ENCODE measurements at regions not wholly inside any gene's neighbourhood (a gene's known extent, or its start where the extent isn't known, plus 50 kb on each side); places are given as distances from the start of the nearest gene placed in this dataset.

DNA sequence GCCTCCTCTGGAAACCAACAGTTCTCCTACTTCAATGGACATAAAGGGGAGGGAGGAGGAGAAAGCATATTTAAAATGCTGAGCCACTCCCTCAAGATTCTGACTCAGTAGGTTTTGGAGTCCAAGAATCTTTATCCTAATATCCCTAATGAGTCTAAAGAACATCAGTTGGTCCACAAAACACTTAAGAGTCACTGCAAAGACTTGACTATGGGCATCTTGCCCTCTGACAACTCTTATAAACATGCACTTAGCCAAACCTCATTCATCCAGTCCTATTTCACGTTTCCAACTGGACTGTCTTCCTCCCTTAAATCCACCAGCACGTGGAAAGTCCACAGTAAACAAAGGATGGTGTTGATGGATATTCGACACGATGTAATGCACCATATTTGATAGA, 172.5 kb downstream of the FAM114A2 start:
- DNase-seq (ENCODE audit: low spot score) = no peak
- no peak overlapping the region for H3K27ac ChIP-seq (ENCODE audit: extremely low read length, insufficient read depth, low read length)
- WGBS (ENCODE audit: low lambda C conversion rate) = 0% methylated on average over 3 of the region's 4 CpGs
- no peak overlapping the region for H3K4me3 ChIP-seq (replicated peaks in 1 of 3; ENCODE audit: insufficient read depth in 1 of 3, low read depth in 2 of 3, low read length in 3 of 3)
- BruUV-seq (replicated peaks) = no TSS peak
- no peak for ATAC-seq
- no peaks in the 10 kb centered on the region for H3K27me3 ChIP-seq (ENCODE audit: control insufficient read depth in 1 of 2, insufficient read depth in 2 of 2, low read length in 2 of 2)
- intact Hi-C loops (cut with micrococcal nuclease; ENCODE audit: unreplicated experiment) = no loop called here
- no peak for FAIRE-seq
- no peak for TF ChIP-seq SNAPC2 (CRISPR knock-in tag; IDR thresholded peaks at IDR 0.05)
- TF ChIP-seq ZNF768 (CRISPR knock-in tag; IDR thresholded peaks at IDR 0.05) = no peak
- TF ChIP-seq NFKBIZ (CRISPR knock-in tag; IDR thresholded peaks at IDR 0.05) = no peak
- no peak for TF ChIP-seq MTERF4 (CRISPR knock-in tag; IDR thresholded peaks at IDR 0.05)
- TF ChIP-seq, protein P1, sequence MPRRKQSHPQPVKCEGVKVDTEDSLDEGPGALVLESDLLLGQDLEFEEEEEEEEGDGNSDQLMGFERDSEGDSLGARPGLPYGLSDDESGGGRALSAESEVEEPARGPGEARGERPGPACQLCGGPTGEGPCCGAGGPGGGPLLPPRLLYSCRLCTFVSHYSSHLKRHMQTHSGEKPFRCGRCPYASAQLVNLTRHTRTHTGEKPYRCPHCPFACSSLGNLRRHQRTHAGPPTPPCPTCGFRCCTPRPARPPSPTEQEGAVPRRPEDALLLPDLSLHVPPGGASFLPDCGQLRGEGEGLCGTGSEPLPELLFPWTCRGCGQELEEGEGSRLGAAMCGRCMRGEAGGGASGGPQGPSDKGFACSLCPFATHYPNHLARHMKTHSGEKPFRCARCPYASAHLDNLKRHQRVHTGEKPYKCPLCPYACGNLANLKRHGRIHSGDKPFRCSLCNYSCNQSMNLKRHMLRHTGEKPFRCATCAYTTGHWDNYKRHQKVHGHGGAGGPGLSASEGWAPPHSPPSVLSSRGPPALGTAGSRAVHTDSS (CRISPR knock-in tag; conservative IDR thresholded peaks at IDR 0.05) = no peak
- no peak for TF ChIP-seq MTF1 (CRISPR knock-in tag; IDR thresholded peaks at IDR 0.05)
- no peaks in the 10 kb centered on the region for H3K79me2 ChIP-seq (ENCODE audit: insufficient read depth, low read length)
- CTCF ChIA-PET (ENCODE audit: low intra/inter-chr PET ratio, low total read pairs) = no interaction called here
- H3K4me2 ChIP-seq (ENCODE audit: low read depth, low read length) = no peak overlapping the region
- in situ Hi-C loops (cut with HindIII; ENCODE audit: extremely low pct_ligation_motif_present, low pct_unique_long_range_greater_than_20kb) = no loop called here
- no peak overlapping the region for H2AFZ ChIP-seq (ENCODE audit: low read length)
- H3K4me1 ChIP-seq (ENCODE audit: insufficient read depth, low read length) = no peaks in the 10 kb centered on the region
- H3K9me3 ChIP-seq (ENCODE audit: low read length) = no peaks in the 10 kb centered on the region
- no peaks in the 10 kb centered on the region for H4K20me1 ChIP-seq (ENCODE audit: insufficient read depth, low read length)
- H3K36me3 ChIP-seq (replicated peaks in 1 of 2; ENCODE audit: control insufficient read depth in 1 of 2, insufficient read depth in 2 of 2, low read length in 2 of 2) = no peaks in the 10 kb centered on the region
- H3K9ac ChIP-seq (ENCODE audit: insufficient read depth, low read depth, low read length) = no peak overlapping the region
- POLR2A ChIA-PET = no interaction called here

- ATAC-seq (no peak), FAIRE-seq (no peak), DNase-seq (ENCODE audit: low spot score) (no peak)
- Histone ChIP-seq H3K9ac (ENCODE audit: insufficient read depth, low read depth, low read length) (no peak overlapping the region), H3K79me2 (ENCODE audit: insufficient read depth, low read length) (no peaks in the 10 kb centered on the region), H3K27me3 (ENCODE audit: control insufficient read depth in 1 of 2, insufficient read depth in 2 of 2, low read length in 2 of 2) (no peaks in the 10 kb centered on the region), H3K36me3 (replicated peaks in 1 of 2; ENCODE audit: control insufficient read depth in 1 of 2, insufficient read depth in 2 of 2, low read length in 2 of 2) (no peaks in the 10 kb centered on the region), H3K4me3 (replicated peaks in 1 of 3; ENCODE audit: insufficient read depth in 1 of 3, low read depth in 2 of 3, low read length in 3 of 3) (no peak overlapping the region), H3K9me3 (ENCODE audit: low read length) (no peaks in the 10 kb centered on the region), H2AFZ (ENCODE audit: low read length) (no peak overlapping the region), H3K27ac (ENCODE audit: extremely low read length, insufficient read depth, low read length) (no peak overlapping the region), H4K20me1 (ENCODE audit: insufficient read depth, low read length) (no peaks in the 10 kb centered on the region), H3K4me2 (ENCODE audit: low read depth, low read length) (no peak overlapping the region), H3K4me1 (ENCODE audit: insufficient read depth, low read length) (no peaks in the 10 kb centered on the region)
- in situ Hi-C loops (cut with HindIII; ENCODE audit: extremely low pct_ligation_motif_present, low pct_unique_long_range_greater_than_20kb) (no loop called here), intact Hi-C loops (cut with micrococcal nuclease; ENCODE audit: unreplicated experiment) (no loop called here)
- CTCF ChIA-PET (ENCODE audit: low intra/inter-chr PET ratio, low total read pairs) = no interaction called here
- no peak for TF ChIP-seq ZNF800 (CRISPR knock-in tag; IDR thresholded peaks at IDR 0.05)
- TF ChIP-seq PHF21A (CRISPR knock-in tag; IDR thresholded peaks at IDR 0.05) = no peak
- no peak for TF ChIP-seq ZBTB46 (CRISPR knock-in tag; IDR thresholded peaks at IDR 0.05; ENCODE audit: borderline replicate concordance)
- TF ChIP-seq HNF4G (IDR thresholded peaks at IDR 0.05; ENCODE audit: borderline replicate concordance, low read depth, low read length) = no peak
- TF ChIP-seq HNF4G (CRISPR knock-in tag; IDR thresholded peaks at IDR 0.05; ENCODE audit: borderline replicate concordance, low read depth) = no peak
- TF ChIP-seq IRF2 (CRISPR knock-in tag; IDR thresholded peaks at IDR 0.05) = no peak
- TF ChIP-seq SMARCE1 (IDR thresholded peaks at IDR 0.05; ENCODE audit: borderline replicate concordance) = no peak
- no peak for TF ChIP-seq TP53 (CRISPR knock-in tag; conservative IDR thresholded peaks at IDR 0.05)
- no peak for TF ChIP-seq ZNF790 (CRISPR knock-in tag; IDR thresholded peaks at IDR 0.05; ENCODE audit: borderline replicate concordance)
- 2% methylated on average over 2 of the region's 2 CpGs for WGBS (ENCODE audit: low lambda C conversion rate)
- POLR2A ChIA-PET = no interaction called here
- no TSS peak for BruUV-seq (replicated peaks)
Observed at GRCh38 chr5:153865016-153865415, 173.7 kb downstream of the FAM114A2 start.
